Dendritic cell treated with granulocyte-macrophage colony-stimulating factor and Interleukin-4, amounts not matched to agents 40 ng/mL and 50 ng/mL, for 4 days (primary cell): ENCODE measurements at regions not wholly inside any gene's neighbourhood (a gene's known extent, or its start where the extent isn't known, plus 50 kb on each side); places are given as distances from the start of the nearest gene placed in this dataset.

ENCODE experiments used
- H3K27ac Mint-ChIP-seq: one replicate; pipeline ENCODE4 v1.8.0; 2022; ENCODE audit warnings: mild to moderate bottlenecking, mixed read lengths
- H3K27me3 Mint-ChIP-seq: one replicate; pipeline ENCODE4 v1.8.0; 2022; ENCODE audit warnings: mild to moderate bottlenecking, mixed read lengths
- H3K36me3 Mint-ChIP-seq: one replicate; pipeline ENCODE4 v1.8.0; 2022; ENCODE audit warnings: low read depth, mixed read lengths
- H3K4me1 Mint-ChIP-seq: one replicate; pipeline ENCODE4 v1.8.0; 2022; ENCODE audit warnings: low read depth, mixed read lengths
- H3K4me3 Mint-ChIP-seq: one replicate; pipeline ENCODE4 v1.8.0; 2022; ENCODE audit warnings: mild to moderate bottlenecking, moderate library complexity, mixed read lengths
- H3K9me3 Mint-ChIP-seq: one replicate; pipeline ENCODE4 v1.8.0; 2022; ENCODE audit warnings: mixed read lengths
- intact Hi-C: fragments of 100-400 bp; cut with micrococcal nuclease; formaldehyde crosslinking; loops from one replicate; pipeline ENCODE4 v1.15.0; 2022

DNA sequence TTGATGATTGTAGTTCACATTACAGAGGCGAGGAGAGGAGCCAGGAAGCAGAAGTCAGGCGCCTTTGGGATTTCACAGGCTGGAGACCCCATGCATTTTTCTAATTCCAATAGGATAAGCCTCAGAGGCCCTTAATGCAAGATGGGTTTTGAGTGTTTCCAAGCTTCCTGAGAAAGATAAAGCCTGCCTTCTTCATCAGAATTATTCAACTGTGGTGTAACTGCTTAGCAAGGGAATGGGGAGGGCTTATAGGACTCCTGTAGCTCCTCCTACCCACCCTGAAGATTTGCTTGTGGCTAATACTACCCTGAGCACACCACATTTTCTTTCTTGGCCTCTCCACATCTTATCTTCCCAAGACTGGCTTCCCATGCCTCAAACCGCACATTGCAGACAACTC, 151.1 kb upstream of the ISX start:
- no peak overlapping the region for H3K4me3 Mint-ChIP-seq
- intact Hi-C loops = no loop called here

DNA sequence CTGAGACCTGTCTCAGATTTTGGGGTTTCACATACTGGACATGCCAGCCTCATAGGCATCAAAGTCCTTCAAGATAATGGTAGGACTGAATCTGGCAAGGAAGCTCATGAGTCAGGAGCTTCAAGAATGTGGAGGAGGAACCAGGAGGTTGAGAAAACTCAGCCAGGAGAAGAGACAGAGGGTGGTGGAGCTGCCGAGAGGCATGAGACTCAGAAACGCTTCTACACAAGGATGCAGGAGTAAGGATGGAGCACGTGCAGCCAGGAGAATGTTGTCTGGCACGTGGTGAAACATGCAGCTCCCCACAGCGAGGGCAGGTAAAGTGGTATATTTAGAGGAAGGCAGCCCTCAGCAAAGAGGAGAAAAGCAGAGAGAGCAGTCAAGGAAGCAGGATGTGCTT, 148.7 kb upstream of the ISX start:
- Mint-ChIP-seq H3K9me3 (no peaks in the 10 kb centered on the region), H3K4me1 (no peaks in the 10 kb centered on the region), H3K27ac (no peak overlapping the region), H3K4me3 (no peak overlapping the region), H3K36me3 (no peaks in the 10 kb centered on the region), H3K27me3 (no peaks in the 10 kb centered on the region)
- intact Hi-C loops = no loop called here

More for the DNA sequence above, 151.1 kb upstream of the ISX start:
- Mint-ChIP-seq H3K4me1 (no peaks in the 10 kb centered on the region), H3K36me3 (no peaks in the 10 kb centered on the region), H3K27me3 (no peaks in the 10 kb centered on the region), H3K27ac (no peak overlapping the region), H3K9me3 (no peaks in the 10 kb centered on the region)

- Mint-ChIP-seq H3K4me3 (no peak overlapping the region), H3K27me3 (no peaks in the 10 kb centered on the region), H3K9me3 (no peaks in the 10 kb centered on the region), H3K27ac (no peak overlapping the region), H3K36me3 (no peaks in the 10 kb centered on the region), H3K4me1 (no peaks in the 10 kb centered on the region)
- intact Hi-C loops = no loop called here
Measured at GRCh38 chr22:34931026-34931425, 134.9 kb upstream of the ISX start.

DNA sequence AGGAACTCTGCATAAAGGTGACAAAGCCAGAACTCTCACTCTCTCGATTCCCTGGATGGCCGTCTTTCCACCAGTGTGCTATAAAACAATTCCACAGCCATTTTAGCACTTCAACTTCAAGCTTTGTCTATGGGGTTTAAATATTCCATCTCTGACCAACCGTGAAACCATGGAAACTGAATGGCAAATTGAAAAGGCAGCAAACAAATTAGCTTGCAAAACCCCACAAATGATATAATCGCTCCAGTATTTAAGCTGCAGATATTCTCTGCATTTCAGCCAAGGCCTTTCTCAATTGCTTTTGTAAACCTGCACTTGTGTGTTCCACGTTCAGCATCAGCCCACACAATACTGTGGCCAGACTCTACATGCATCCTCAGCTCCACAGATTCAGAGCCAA, 131.7 kb upstream of the ISX start:
- Mint-ChIP-seq H3K4me1 (no peaks in the 10 kb centered on the region), H3K27ac (no peak overlapping the region), H3K36me3 (no peaks in the 10 kb centered on the region), H3K4me3 (no peak overlapping the region), H3K9me3 (no peaks in the 10 kb centered on the region), H3K27me3 (no peaks in the 10 kb centered on the region)
- intact Hi-C loops = no loop called here

DNA sequence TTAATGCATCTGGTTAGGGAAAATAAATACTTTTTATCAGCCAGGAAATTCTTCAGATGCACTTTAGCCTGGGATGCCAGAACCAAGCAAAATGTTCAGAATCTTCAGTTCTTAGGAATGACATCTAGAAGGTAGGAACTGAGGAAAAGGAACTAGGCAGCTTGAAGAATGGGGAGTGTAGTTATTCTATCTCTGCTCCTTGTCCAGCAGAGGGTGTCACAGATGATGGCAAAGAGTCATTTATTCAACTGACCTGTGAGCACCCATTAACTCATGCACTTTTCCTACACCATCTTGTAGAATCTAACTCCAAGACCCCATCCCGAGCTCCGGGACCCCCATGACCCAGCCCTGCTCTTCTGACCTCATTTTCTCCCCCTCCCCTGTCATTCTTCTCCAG, 122.1 kb upstream of the ISX start:
- intact Hi-C loops = no loop called here

DNA sequence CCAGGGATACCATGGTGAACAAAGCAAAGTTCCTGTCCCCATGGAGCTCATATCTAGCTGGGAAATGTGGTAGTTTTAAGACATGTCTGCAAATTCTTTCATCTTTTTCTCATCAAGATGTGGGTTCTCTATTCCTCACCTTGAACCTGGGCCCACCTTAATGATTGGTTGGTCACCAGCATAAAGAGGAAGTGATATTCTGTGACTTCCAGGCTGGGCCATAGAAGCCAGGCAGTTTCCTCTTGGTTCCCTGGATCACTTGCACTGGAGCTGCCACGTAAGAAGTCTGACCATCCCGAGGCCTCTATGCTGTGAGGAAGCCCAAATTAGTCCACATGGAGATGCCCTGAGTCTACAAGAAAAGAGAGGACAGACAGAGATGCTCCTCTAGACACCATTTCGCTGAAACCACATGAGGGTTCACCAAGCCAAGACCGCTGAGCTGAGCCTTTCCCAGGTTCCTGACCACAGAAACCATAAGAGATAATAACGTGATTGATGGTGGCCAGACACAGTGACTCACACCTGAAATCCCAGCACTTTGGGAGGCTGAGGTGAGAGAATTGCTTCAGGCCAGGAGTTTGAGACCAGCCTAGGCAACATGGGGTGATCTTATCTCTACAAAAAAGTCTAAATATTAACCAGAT, 119.5 kb upstream of the ISX start:
- Mint-ChIP-seq H3K27ac (no peak overlapping the region), H3K4me3 (no peak overlapping the region), H3K36me3 (no peaks in the 10 kb centered on the region), H3K9me3 (no peaks in the 10 kb centered on the region), H3K27me3 (no peaks in the 10 kb centered on the region), H3K4me1 (no peaks in the 10 kb centered on the region)
- intact Hi-C loops = no loop called here

More for the DNA sequence above, 122.1 kb upstream of the ISX start:
- Mint-ChIP-seq H3K27me3 (no peaks in the 10 kb centered on the region), H3K4me1 (no peaks in the 10 kb centered on the region), H3K9me3 (peaks cover 7% of the 10 kb centered on the region), H3K4me3 (no peak overlapping the region), H3K36me3 (no peaks in the 10 kb centered on the region), H3K27ac (no peak overlapping the region)

GRCh38 chr22:34950489-34950888, 115.5 kb upstream of the ISX start:
- H3K27me3 Mint-ChIP-seq = no peaks in the 10 kb centered on the region
- no peak overlapping the region for H3K4me3 Mint-ChIP-seq
- no peak overlapping the region for H3K27ac Mint-ChIP-seq
- no peaks in the 10 kb centered on the region for H3K4me1 Mint-ChIP-seq
- intact Hi-C loops = no loop called here
- no peaks in the 10 kb centered on the region for H3K36me3 Mint-ChIP-seq
- H3K9me3 Mint-ChIP-seq = no peaks in the 10 kb centered on the region

DNA sequence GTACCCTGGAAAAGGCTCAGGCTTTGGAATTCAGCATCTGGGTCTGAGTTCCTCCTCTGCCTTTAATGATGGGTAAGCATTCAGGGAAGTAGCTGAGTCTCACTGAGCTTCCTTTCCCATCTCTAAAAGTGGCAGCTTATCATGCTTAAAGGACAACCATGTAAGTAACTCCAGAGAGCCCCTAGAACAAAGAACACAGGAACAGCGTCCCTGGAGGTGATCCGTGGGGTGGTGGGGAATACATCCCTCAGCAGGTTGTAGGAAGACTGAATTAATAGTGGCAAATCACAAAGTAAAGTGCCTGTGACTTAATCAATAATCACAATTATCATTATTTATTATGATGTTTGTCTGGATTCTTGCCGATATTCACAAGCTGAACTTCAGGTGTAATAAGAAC, 114.7 kb upstream of the ISX start:
- intact Hi-C loops = no loop called here
- Mint-ChIP-seq H3K36me3 (no peaks in the 10 kb centered on the region), H3K4me1 (no peaks in the 10 kb centered on the region), H3K27ac (no peak overlapping the region), H3K27me3 (no peaks in the 10 kb centered on the region), H3K9me3 (no peaks in the 10 kb centered on the region), H3K4me3 (no peak overlapping the region)

GRCh38 chr22:34960005-34960404, 106.0 kb upstream of the ISX start:
- no peak overlapping the region for H3K27ac Mint-ChIP-seq
- H3K9me3 Mint-ChIP-seq = no peaks in the 10 kb centered on the region
- H3K27me3 Mint-ChIP-seq = no peaks in the 10 kb centered on the region
- intact Hi-C loops = no loop called here
- no peaks in the 10 kb centered on the region for H3K4me1 Mint-ChIP-seq
- H3K36me3 Mint-ChIP-seq = no peaks in the 10 kb centered on the region
- no peak overlapping the region for H3K4me3 Mint-ChIP-seq

DNA sequence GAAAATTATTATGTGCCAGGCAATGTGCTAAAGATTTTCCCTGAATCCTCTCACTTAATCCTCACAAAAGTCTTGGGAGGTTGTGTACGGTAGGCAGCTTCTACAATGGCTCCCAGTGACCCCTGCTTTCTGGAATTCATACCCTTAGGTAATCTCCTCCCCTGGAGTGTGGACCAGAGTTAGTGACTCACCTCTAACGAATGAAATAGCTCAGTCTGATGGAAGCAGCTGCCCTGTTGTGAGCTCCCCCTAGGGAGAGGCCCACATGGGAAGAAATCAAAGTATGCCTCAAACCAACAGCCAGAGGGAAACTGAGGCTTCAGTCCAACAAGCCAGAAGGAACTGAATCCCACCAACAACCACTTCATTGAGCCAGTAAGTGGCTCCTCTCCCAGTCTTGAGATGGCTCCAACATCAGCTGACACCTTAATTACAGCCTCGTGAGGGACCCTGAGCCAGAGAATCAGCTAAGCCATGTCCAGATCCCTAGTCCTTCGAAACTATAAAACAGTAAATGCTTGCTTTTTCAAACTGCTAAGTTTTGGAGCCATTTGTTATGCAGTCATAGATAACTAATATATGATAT, 98.9 kb upstream of the ISX start:
- intact Hi-C loops = no loop called here
- no peak overlapping the region for H3K27ac Mint-ChIP-seq
- H3K9me3 Mint-ChIP-seq = no peaks in the 10 kb centered on the region
- no peaks in the 10 kb centered on the region for H3K27me3 Mint-ChIP-seq
- H3K36me3 Mint-ChIP-seq = no peaks in the 10 kb centered on the region
- H3K4me3 Mint-ChIP-seq = no peak overlapping the region
- H3K4me1 Mint-ChIP-seq = no peaks in the 10 kb centered on the region

- Mint-ChIP-seq H3K36me3 (no peaks in the 10 kb centered on the region), H3K4me1 (no peaks in the 10 kb centered on the region), H3K27me3 (no peaks in the 10 kb centered on the region), H3K27ac (no peak overlapping the region), H3K9me3 (peaks cover 1% of the 10 kb centered on the region), H3K4me3 (no peak overlapping the region)
- intact Hi-C loops = no loop called here
Measured at GRCh38 chr22:34969001-34969790, 96.8 kb upstream of the ISX start.

GRCh38 chr22:34971456-34971855, 94.5 kb upstream of the ISX start:
- no peak overlapping the region for H3K27ac Mint-ChIP-seq
- peaks cover 16% of the 10 kb centered on the region for H3K9me3 Mint-ChIP-seq
- H3K36me3 Mint-ChIP-seq = no peaks in the 10 kb centered on the region
- H3K27me3 Mint-ChIP-seq = no peaks in the 10 kb centered on the region
- no peaks in the 10 kb centered on the region for H3K4me1 Mint-ChIP-seq
- intact Hi-C loops = no loop called here
- no peak overlapping the region for H3K4me3 Mint-ChIP-seq

DNA sequence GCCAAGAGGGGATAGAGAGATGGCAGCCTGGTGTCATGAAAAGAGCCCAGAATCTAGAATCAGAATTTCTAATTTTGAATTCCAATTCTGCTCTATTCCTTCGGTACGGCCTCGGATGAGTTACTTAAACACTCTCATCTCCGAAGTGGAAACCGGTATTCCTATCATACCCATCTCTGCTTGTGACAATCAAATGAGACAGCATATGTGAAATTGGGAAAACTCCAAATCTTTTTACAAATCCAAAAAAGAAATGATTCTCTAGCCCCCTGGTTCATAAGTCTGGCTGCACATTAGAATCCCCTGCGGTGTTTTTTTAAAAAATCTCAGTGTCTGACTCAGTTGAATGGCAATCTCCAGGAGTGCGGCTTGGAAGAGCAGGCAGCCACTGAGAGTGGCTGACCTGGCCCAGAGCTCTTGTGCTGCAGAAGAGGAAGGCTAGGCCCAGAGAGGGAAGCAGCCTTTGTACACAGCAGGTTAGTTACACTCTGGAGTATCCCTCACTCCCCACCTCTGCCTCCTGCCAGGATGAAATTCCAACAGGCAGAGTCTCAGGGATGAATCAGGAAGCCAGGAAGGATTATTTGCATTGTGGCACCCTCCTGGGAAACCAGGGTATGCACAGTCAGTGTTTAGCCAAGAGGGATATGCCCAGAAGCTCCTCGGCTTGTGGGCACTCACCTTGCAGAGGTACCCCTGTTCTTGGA, 93.6 kb upstream of the ISX start:
- Mint-ChIP-seq H3K4me1 (no peaks in the 10 kb centered on the region), H3K27me3 (no peaks in the 10 kb centered on the region), H3K36me3 (no peaks in the 10 kb centered on the region), H3K9me3 (peaks cover 20% of the 10 kb centered on the region), H3K4me3 (no peak overlapping the region), H3K27ac (no peak overlapping the region)
- intact Hi-C loops = no loop called here

GRCh38 chr22:34973016-34973415, 92.9 kb upstream of the ISX start:
- H3K4me3 Mint-ChIP-seq = no peak overlapping the region
- no peaks in the 10 kb centered on the region for H3K27me3 Mint-ChIP-seq
- H3K36me3 Mint-ChIP-seq = no peaks in the 10 kb centered on the region
- H3K27ac Mint-ChIP-seq = no peak overlapping the region
- intact Hi-C loops = no loop called here
- peaks cover 20% of the 10 kb centered on the region for H3K9me3 Mint-ChIP-seq
- no peaks in the 10 kb centered on the region for H3K4me1 Mint-ChIP-seq
